Neuronal stem cell (in vitro differentiated cells): ENCODE measurements at regions not wholly inside any gene's neighbourhood (a gene's known extent, or its start where the extent isn't known, plus 50 kb on each side); places are given as distances from the start of the nearest gene placed in this dataset.

ENCODE experiments used
- DNase-seq: peaks from one replicate; pipeline ENCODE4 v3.0.0-alpha.2; 2013; ENCODE audit warnings: low spot score
- H2AFZ ChIP-seq: one replicate; pipeline ENCODE4 v1.6.1; 2013; ENCODE audit warnings: mild to moderate bottlenecking, low read length, inconsistent platforms
- H2AK5ac ChIP-seq: 2 replicates; pipeline ENCODE4 v1.6.1; 2013; ENCODE audit warnings: low read depth, mild to moderate bottlenecking, inconsistent platforms, low read length, moderate library complexity, mixed read lengths
- H2BK120ac ChIP-seq: 2 replicates; pipeline ENCODE4 v1.6.1; 2013; ENCODE audit warnings: low read depth, mild to moderate bottlenecking, inconsistent platforms, low read length, moderate library complexity, mixed read lengths
- H2BK12ac ChIP-seq: one replicate; pipeline ENCODE4 v1.6.1; 2013; ENCODE audit warnings: low read length, inconsistent platforms
- H2BK15ac ChIP-seq: 2 replicates; pipeline ENCODE4 v1.6.1; 2013; ENCODE audit warnings: mild to moderate bottlenecking, low read length, inconsistent platforms, mixed read lengths
- H2BK5ac ChIP-seq: one replicate; pipeline ENCODE4 v1.6.1; 2013; ENCODE audit warnings: inconsistent platforms, mild to moderate bottlenecking, low read length, moderate library complexity
- H3K14ac ChIP-seq: one replicate; pipeline ENCODE4 v1.6.1; 2013; ENCODE audit warnings: low read length, inconsistent platforms
- H3K18ac ChIP-seq: 2 replicates; pipeline ENCODE4 v1.6.1; 2013; ENCODE audit warnings: low read length, inconsistent platforms
- H3K23ac ChIP-seq: 2 replicates; pipeline ENCODE4 v1.6.1; 2013; ENCODE audit warnings: low read depth, mild to moderate bottlenecking, mixed read lengths, low read length, inconsistent platforms; ENCODE audit not compliant: poor library complexity
- H3K27ac ChIP-seq: replicated peaks from 3 replicates; pipeline ENCODE4 v1.5.1; 2013; ENCODE audit warnings: low read length, inconsistent platforms
- H3K27me3 ChIP-seq, 3 experiments: 2 replicates each; pipeline ENCODE4 v1.6.1; 2013; ENCODE audit warnings: low read length in 3 of 3, mild to moderate bottlenecking in 2 of 3, inconsistent platforms in 1 of 3, low read depth in 1 of 3, mixed read lengths in 1 of 3, moderate library complexity in 1 of 3; ENCODE audit not compliant: control insufficient read depth in 3 of 3, insufficient read depth in 3 of 3
- H3K36me3 ChIP-seq, 2 donors: replicated peaks in 1 of 2; 2 replicates each; pipeline ENCODE4 v1.6.1; 2013; ENCODE audit warnings: low read length in 2 of 2; ENCODE audit not compliant: control insufficient read depth in 2 of 2, insufficient read depth in 2 of 2
- H3K4ac ChIP-seq: 2 replicates; pipeline ENCODE4 v1.6.1; 2013; ENCODE audit warnings: inconsistent platforms, mild to moderate bottlenecking, low read length, moderate library complexity
- H3K4me1 ChIP-seq, 2 donors: 1 replicate in 1 of 2; 2 replicates in 1 of 2; pipeline ENCODE4 v1.6.1; 2013; ENCODE audit warnings: low read length in 2 of 2, low read depth in 1 of 2; ENCODE audit not compliant: control insufficient read depth in 2 of 2, insufficient read depth in 1 of 2
- H3K4me2 ChIP-seq: one replicate; pipeline ENCODE4 v1.6.1; 2013; ENCODE audit warnings: mild to moderate bottlenecking, low read length, inconsistent platforms; ENCODE audit not compliant: insufficient read depth, poor library complexity, severe bottlenecking
- H3K4me3 ChIP-seq, 2 donors: 2 replicates each; pipeline ENCODE4 v1.5.1; 2013; ENCODE audit warnings: low read length in 2 of 2, mild to moderate bottlenecking in 2 of 2, inconsistent platforms in 1 of 2, moderate library complexity in 1 of 2
- H3K79me1 ChIP-seq: one replicate; pipeline ENCODE4 v1.6.1; 2013; ENCODE audit warnings: low read depth, mild to moderate bottlenecking, inconsistent platforms, low read length, moderate library complexity
- H3K9ac ChIP-seq: one replicate; pipeline ENCODE4 v1.6.1; 2013; ENCODE audit warnings: mild to moderate bottlenecking, low read depth, low read length, inconsistent platforms; ENCODE audit not compliant: poor library complexity
- H3K9me3 ChIP-seq, 2 donors: replicated peaks in 1 of 2; 2 replicates each; pipeline versions ENCODE3 to v1.6.1; 2013; ENCODE audit warnings: low read length in 2 of 2, mild to moderate bottlenecking in 2 of 2, inconsistent platforms in 1 of 2, low read depth in 1 of 2, mixed read lengths in 1 of 2, moderate library complexity in 1 of 2; ENCODE audit not compliant: control insufficient read depth in 2 of 2, insufficient read depth in 1 of 2
- H4K8ac ChIP-seq: one replicate; pipeline ENCODE4 v1.6.1; 2013; ENCODE audit warnings: low read depth, mild to moderate bottlenecking, inconsistent platforms, low read length, moderate library complexity
- H4K91ac ChIP-seq: one replicate; pipeline ENCODE4 v1.6.1; 2013; ENCODE audit warnings: low read length, low read depth, mild to moderate bottlenecking, inconsistent platforms; ENCODE audit not compliant: poor library complexity
- WGBS, 2 donors: extraction: QIAGEN DNeasy Blood & Tissue Kit; methylation state at CpG; one replicate each; pipeline ENCODE4 v1.1.7; 2013; ENCODE audit warnings: missing lambda C conversion rate in 2 of 2, mixed read lengths in 1 of 2; ENCODE audit not compliant: insufficient read length in 2 of 2, insufficient replicate concordance in 1 of 2; ENCODE audit errors: extremely low coverage in 2 of 2; 5-methylcytosine and 5-hydroxymethylcytosine counted together

DNA sequence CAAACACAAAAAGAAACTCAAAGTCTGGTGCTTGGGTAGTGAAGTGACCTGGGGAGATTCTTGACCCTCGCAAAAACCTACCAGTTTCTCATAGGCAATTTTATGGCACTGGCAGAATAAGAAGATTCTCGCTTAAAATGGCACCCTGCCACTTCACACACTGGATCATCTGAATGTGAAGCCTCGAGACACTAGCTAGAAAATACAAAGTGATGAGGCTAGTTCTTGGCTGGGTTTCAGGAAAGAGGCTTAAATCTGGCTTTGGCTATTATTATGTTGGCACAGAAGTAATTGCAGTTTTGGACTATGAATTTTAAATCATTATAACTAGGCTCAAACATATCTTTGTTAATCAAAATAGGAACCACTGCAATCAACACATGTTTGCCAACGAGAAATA is 634.7 kb upstream of the BOD1L1 start:
- Histone ChIP-seq H2AFZ (no peak overlapping the region), H3K4ac (no peak overlapping the region), H3K36me3 (no peaks in the 10 kb centered on the region), H3K18ac (no peak overlapping the region), H3K4me2 (no peak overlapping the region), H2BK12ac (no peak overlapping the region), H4K8ac (no peak overlapping the region), H3K23ac (no peak overlapping the region), H3K4me3 (no peak overlapping the region), H2AK5ac (no peak overlapping the region), H2BK5ac (no peak overlapping the region), H3K14ac (no peak overlapping the region), H3K79me1 (no peaks in the 10 kb centered on the region), H3K4me1 (no peaks in the 10 kb centered on the region), H3K9me3 (no peaks in the 10 kb centered on the region), H3K27me3 (no peaks in the 10 kb centered on the region), H4K91ac (no peak overlapping the region), H3K27ac (no peak overlapping the region), H2BK15ac (no peak overlapping the region), H3K9ac (no peak overlapping the region), H2BK120ac (no peak overlapping the region)
- no peak for DNase-seq
- no CpG with 5 or more reads among the region's 4 CpGs for WGBS, 2 donors

GRCh38 chr4:14264437-14264836 is 636.9 kb upstream of the BOD1L1 start:
- Histone ChIP-seq H3K36me3 (no peaks in the 10 kb centered on the region), H3K4me1 (peaks cover 0 to 1% of the 10 kb centered on the region in 2 donors), H3K27me3 (no peaks in the 10 kb centered on the region), H3K9me3 (no peaks in the 10 kb centered on the region), H3K23ac (no peak overlapping the region), H4K91ac (no peak overlapping the region), H2AK5ac (no peak overlapping the region), H3K4me3 (no peak overlapping the region), H3K18ac (no peak overlapping the region), H3K4me2 (no peak overlapping the region), H3K9ac (no peak overlapping the region), H2BK120ac (no peak overlapping the region), H2BK5ac (no peak overlapping the region), H2AFZ (no peak overlapping the region), H3K14ac (no peak overlapping the region), H2BK12ac (no peak overlapping the region), H2BK15ac (no peak overlapping the region), H4K8ac (no peak overlapping the region), H3K27ac (no peak overlapping the region), H3K4ac (no peak overlapping the region), H3K79me1 (no peaks in the 10 kb centered on the region)
- WGBS, 2 donors = no CpG with 5 or more reads among the region's 4 CpGs
- no peak for DNase-seq

DNA sequence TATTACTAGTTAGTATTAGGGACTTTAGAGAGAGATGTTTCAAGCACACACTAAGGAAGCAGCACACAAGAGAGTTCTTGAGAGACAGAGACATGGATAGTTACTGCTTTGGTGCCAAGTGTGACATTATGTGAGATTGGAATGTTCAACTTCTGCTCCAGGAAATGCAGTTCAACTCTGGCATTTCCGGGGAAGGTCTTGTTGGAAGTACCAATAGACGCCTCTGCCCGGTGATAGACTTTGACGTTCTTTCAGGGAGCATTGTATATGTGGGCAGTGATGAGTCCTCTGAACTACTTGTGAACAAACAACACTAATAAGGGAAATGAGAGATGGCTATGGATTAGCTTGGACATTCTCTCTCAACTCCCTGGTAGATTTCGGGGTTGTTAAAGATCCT is 638.1 kb upstream of the BOD1L1 start:
- H3K27ac ChIP-seq = no peak overlapping the region
- H3K27me3 ChIP-seq = no peaks in the 10 kb centered on the region
- no peak overlapping the region for H3K4ac ChIP-seq
- H3K9ac ChIP-seq = no peak overlapping the region
- H2AK5ac ChIP-seq = no peak overlapping the region
- DNase-seq = no peak
- no peak overlapping the region for H3K14ac ChIP-seq
- no peak overlapping the region for H2BK5ac ChIP-seq
- no peak overlapping the region for H3K4me2 ChIP-seq
- WGBS, 2 donors = no CpG with 5 or more reads among the region's 5 CpGs
- H2AFZ ChIP-seq = no peak overlapping the region
- no peak overlapping the region for H3K18ac ChIP-seq
- H3K36me3 ChIP-seq = no peaks in the 10 kb centered on the region
- no peak overlapping the region for H2BK120ac ChIP-seq
- no peak overlapping the region for H3K23ac ChIP-seq
- no peak overlapping the region for H2BK12ac ChIP-seq
- H2BK15ac ChIP-seq = no peak overlapping the region
- H4K8ac ChIP-seq = no peak overlapping the region
- H4K91ac ChIP-seq = no peak overlapping the region
- peaks cover 0 to 1% of the 10 kb centered on the region in 2 donors for H3K4me1 ChIP-seq
- no peaks in the 10 kb centered on the region for H3K9me3 ChIP-seq
- no peak overlapping the region for H3K4me3 ChIP-seq
- no peaks in the 10 kb centered on the region for H3K79me1 ChIP-seq

DNA sequence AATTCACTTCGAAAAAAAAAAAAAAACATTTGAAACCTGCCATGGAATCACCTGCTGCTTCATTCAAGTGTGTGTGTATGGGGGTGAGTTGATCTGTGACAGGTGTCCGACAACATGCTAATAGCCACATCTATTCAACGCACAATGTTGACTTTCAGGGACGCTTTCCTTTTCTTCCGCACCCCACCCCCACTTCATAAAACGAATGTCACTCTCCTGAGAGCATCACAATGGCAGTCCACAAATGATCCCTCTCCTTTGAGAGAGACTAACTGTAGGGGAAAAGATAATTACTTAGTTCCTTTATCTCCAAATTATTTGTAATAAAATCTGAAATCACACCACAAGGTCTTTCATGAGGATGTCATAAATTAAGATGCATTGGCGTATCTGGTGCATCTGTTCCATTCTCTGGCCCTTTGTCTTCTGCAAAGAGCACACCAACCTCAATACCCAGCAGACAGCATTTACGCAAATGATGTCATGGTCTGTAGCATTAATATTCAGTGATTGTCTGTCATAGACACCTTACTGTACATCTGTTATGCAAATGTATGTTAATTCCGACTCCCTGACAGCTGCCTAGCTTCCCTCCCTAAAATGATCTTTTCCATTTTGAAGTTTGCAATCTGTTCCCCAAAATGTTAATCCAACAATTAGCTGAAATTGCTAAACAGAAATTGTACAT is 640.0 kb upstream of the BOD1L1 start:
- Histone ChIP-seq H3K4me3 (no peak overlapping the region), H3K9me3 (no peaks in the 10 kb centered on the region), H2BK12ac (no peak overlapping the region), H2BK5ac (no peak overlapping the region), H4K91ac (no peak overlapping the region), H3K23ac (no peak overlapping the region), H3K4me1 (peaks cover 0 to 1% of the 10 kb centered on the region in 2 donors), H3K4me2 (no peak overlapping the region), H4K8ac (no peak overlapping the region), H2BK15ac (no peak overlapping the region), H3K14ac (no peak overlapping the region), H2BK120ac (no peak overlapping the region), H3K9ac (no peak overlapping the region), H3K79me1 (no peaks in the 10 kb centered on the region), H3K4ac (no peak overlapping the region), H3K36me3 (no peaks in the 10 kb centered on the region), H2AFZ (no peak overlapping the region), H3K27me3 (no peaks in the 10 kb centered on the region), H2AK5ac (no peak overlapping the region), H3K18ac (no peak overlapping the region), H3K27ac (no peak overlapping the region)
- DNase-seq = no peak
- WGBS, 2 donors = no CpG with 5 or more reads among the region's 9 CpGs
